Peyer's patch (tissue), 4 donors: ENCODE measurements at regions not wholly inside any gene's neighbourhood (a gene's known extent, or its start where the extent isn't known, plus 50 kb on each side); places are given as distances from the start of the nearest gene placed in this dataset.

Experiments
- DNase-seq, 3 donors: peaks; one replicate each; pipeline ENCODE4 v3.0.0-alpha.2; 2017 to 2019
- H3K27ac ChIP-seq, 4 donors: fragments of 200-600 bp; sonication (generic); one replicate each; pipeline ENCODE4 v1.5.1; 2016 to 2019
- H3K27me3 ChIP-seq, 2 donors: fragments of 200-600 bp; sonication (generic); one replicate each; pipeline ENCODE4 v1.5.1; 2019
- H3K36me3 ChIP-seq, 3 donors: fragments of 200-600 bp; sonication (generic); one replicate each; pipeline ENCODE4 v1.5.1; 2016 to 2019
- H3K4me1 ChIP-seq, 4 donors: fragments of 200-600 bp; sonication (generic); one replicate each; pipeline ENCODE4 v1.5.1; 2016 to 2019
- H3K4me3 ChIP-seq, 4 donors: fragments of 200-600 bp; sonication (generic); 1 replicate in 3 of 4; 2 replicates in 1 of 4; pipeline ENCODE4 v1.5.1; 2016 to 2019; ENCODE audit warnings: mild to moderate bottlenecking in 1 of 4
- H3K9me3 ChIP-seq, 4 donors: fragments of 200-600 bp; sonication (generic); one replicate each; pipeline ENCODE4 v1.5.1; 2016 to 2019; ENCODE audit warnings: mild to moderate bottlenecking in 1 of 4
- CTCF ChIP-seq, 6 experiments: fragments of 450-650 bp in 4 of 6; fragments of 200-600 bp in 2 of 6; sonication (generic) in 1 of 6; IDR thresholded peaks; one replicate each; pipeline ENCODE4 v1.5.1; 2017 to 2019; ENCODE audit warnings: antibody characterized with exemption in 6 of 6, mild to moderate bottlenecking in 3 of 6, moderate library complexity in 1 of 6
- POLR2A ChIP-seq, 2 donors: fragments of 450-650 bp; IDR thresholded peaks; one replicate each; pipeline ENCODE4 v1.5.1; 2017; ENCODE audit warnings: antibody characterized with exemption in 2 of 2, mild to moderate bottlenecking in 2 of 2, moderate library complexity in 2 of 2

GRCh38 chr1:213374369-213374768 lies 323.3 kb downstream of the RPS6KC1 start:
- H3K27me3 ChIP-seq, result no peaks in the 10 kb centered on the region
- no peaks in the 10 kb centered on the region for H3K36me3 ChIP-seq
- no peak overlapping the region for H3K4me3 ChIP-seq
- H3K27ac ChIP-seq, result no peak overlapping the region
- no peaks in the 10 kb centered on the region for H3K4me1 ChIP-seq
- no peaks in the 10 kb centered on the region for H3K9me3 ChIP-seq
- peak; percentile 17 to 71 (median 70) for DNase-seq
- no peak for TF ChIP-seq POLR2A (IDR thresholded peaks at IDR 0.05)
- peak in 5 of 6 experiments; percentile 25 to 72 (median 61) for TF ChIP-seq CTCF (IDR thresholded peaks at IDR 0.05)

- no peak for TF ChIP-seq POLR2A (IDR thresholded peaks at IDR 0.05)
- TF ChIP-seq CTCF (IDR thresholded peaks at IDR 0.05), result no peak
- DNase-seq, result no peak
- H3K9me3 ChIP-seq, result no peaks in the 10 kb centered on the region
- no peak overlapping the region for H3K27ac ChIP-seq
- no peaks in the 10 kb centered on the region for H3K36me3 ChIP-seq
- no peaks in the 10 kb centered on the region for H3K4me1 ChIP-seq
- H3K4me3 ChIP-seq, result no peak overlapping the region
- no peaks in the 10 kb centered on the region for H3K27me3 ChIP-seq
These were observed 324.0 kb downstream of the RPS6KC1 start for GRCh38 chr1:213375002-213375401.

- Histone ChIP-seq H3K4me1 (no peaks in the 10 kb centered on the region), H3K27ac (no peak overlapping the region), H3K4me3 (no peak overlapping the region), H3K36me3 (no peaks in the 10 kb centered on the region), H3K27me3 (no peaks in the 10 kb centered on the region), H3K9me3 (no peaks in the 10 kb centered on the region)
- TF ChIP-seq POLR2A (IDR thresholded peaks at IDR 0.05) (no peak), CTCF (IDR thresholded peaks at IDR 0.05) (no peak)
- DNase-seq, result no peak
These were observed 325.9 kb downstream of the RPS6KC1 start for GRCh38 chr1:213376862-213377372.

- Histone ChIP-seq H3K4me1 (no peaks in the 10 kb centered on the region), H3K27ac (no peak overlapping the region), H3K4me3 (no peak overlapping the region), H3K36me3 (no peaks in the 10 kb centered on the region), H3K9me3 (no peaks in the 10 kb centered on the region), H3K27me3 (no peaks in the 10 kb centered on the region)
- DNase-seq, result no peak
- TF ChIP-seq POLR2A (IDR thresholded peaks at IDR 0.05) (no peak), CTCF (IDR thresholded peaks at IDR 0.05) (no peak)
These were observed 329.8 kb downstream of the RPS6KC1 start for GRCh38 chr1:213380865-213381264.

GRCh38 chr1:213381572-213382084 lies 330.6 kb downstream of the RPS6KC1 start:
- no peak overlapping the region for H3K4me3 ChIP-seq
- H3K9me3 ChIP-seq, result no peaks in the 10 kb centered on the region

More at GRCh38 chr1:213381572-213382084, 330.6 kb downstream of the RPS6KC1 start:
- DNase-seq, result no peak
- Histone ChIP-seq H3K27me3 (no peaks in the 10 kb centered on the region), H3K4me1 (no peaks in the 10 kb centered on the region), H3K27ac (no peak overlapping the region), H3K36me3 (no peaks in the 10 kb centered on the region)
- no peak for TF ChIP-seq CTCF (IDR thresholded peaks at IDR 0.05)
- TF ChIP-seq POLR2A (IDR thresholded peaks at IDR 0.05), result no peak
